ENCODE measurements at regions not wholly inside any gene's neighbourhood (a gene's known extent, or its start where the extent isn't known, plus 50 kb on each side); places are given as distances from the start of the nearest gene placed in this dataset.

- Mint-ChIP-seq H3K27ac (no peak overlapping the region), H3K9me3 (peaks cover 12% of the 10 kb centered on the region), H3K36me3 (ENCODE audit: low read depth) (no peaks in the 10 kb centered on the region), H3K27me3 (no peaks in the 10 kb centered on the region), H3K4me3 (no peak overlapping the region), H3K4me1 (ENCODE audit: low read depth) (no peaks in the 10 kb centered on the region)
- Histone ChIP-seq H3K4me3 (ENCODE audit: low read length) (no peak overlapping the region), H3K9me3 (ENCODE audit: control insufficient read depth in 1 of 2, insufficient read depth in 1 of 2, low read length in 2 of 2) (no peaks in the 10 kb centered on the region), H3K4me1 (ENCODE audit: insufficient read depth, low read length) (no peaks in the 10 kb centered on the region), H3K36me3 (ENCODE audit: insufficient read depth, low read length) (no peaks in the 10 kb centered on the region), H3K27ac (ENCODE audit: low read depth in 1 of 2, low read length in 2 of 2) (no peak overlapping the region), H3K27me3 (ENCODE audit: control insufficient read depth in 1 of 2, insufficient read depth in 2 of 2, low read length in 2 of 2) (no peaks in the 10 kb centered on the region)
- intact Hi-C loops (cut with DNase I, micrococcal nuclease) = no loop called here
- ChIA-PET POLR2A (no interaction called here), CTCF (no interaction called here)
- no peak for TF ChIP-seq CTCF (IDR thresholded peaks at IDR 0.05)
- ATAC-seq (ENCODE audit: poor library complexity) (no peak), DNase-seq (no peak)
Measured at GRCh38 chr11:80937842-80938241, 1497.0 kb upstream of the TENM4 start.

GRCh38 chr11:80930038-80930437, 1489.2 kb upstream of the TENM4 start:
- Mint-ChIP-seq H3K36me3 (ENCODE audit: low read depth) (no peaks in the 10 kb centered on the region), H3K27me3 (no peaks in the 10 kb centered on the region), H3K4me1 (ENCODE audit: low read depth) (no peaks in the 10 kb centered on the region), H3K27ac (no peak overlapping the region), H3K4me3 (no peak overlapping the region), H3K9me3 (peaks cover 8% of the 10 kb centered on the region)
- ATAC-seq (ENCODE audit: poor library complexity) (no peak), DNase-seq (no peak)
- POLR2A ChIA-PET = no interaction called here
- Histone ChIP-seq H3K27ac (ENCODE audit: low read depth in 1 of 2, low read length in 2 of 2) (no peak overlapping the region), H3K9me3 (ENCODE audit: control insufficient read depth in 1 of 2, insufficient read depth in 1 of 2, low read length in 2 of 2) (peaks cover 0 to 3% of the 10 kb centered on the region in 2 experiments), H3K27me3 (ENCODE audit: control insufficient read depth in 1 of 2, insufficient read depth in 2 of 2, low read length in 2 of 2) (no peaks in the 10 kb centered on the region), H3K4me3 (ENCODE audit: low read length) (no peak overlapping the region), H3K36me3 (ENCODE audit: insufficient read depth, low read length) (no peaks in the 10 kb centered on the region), H3K4me1 (ENCODE audit: insufficient read depth, low read length) (no peaks in the 10 kb centered on the region)
- no peak for TF ChIP-seq CTCF (IDR thresholded peaks at IDR 0.05)
- intact Hi-C loops (cut with DNase I, micrococcal nuclease) = no loop called here
- CTCF ChIA-PET = no interaction called here

GRCh38 chr11:80929031-80929805, 1488.4 kb upstream of the TENM4 start:
- Mint-ChIP-seq H3K4me1 (ENCODE audit: low read depth) (no peaks in the 10 kb centered on the region), H3K27ac (no peak overlapping the region), H3K9me3 (peaks cover 8% of the 10 kb centered on the region), H3K27me3 (no peaks in the 10 kb centered on the region), H3K4me3 (no peak overlapping the region), H3K36me3 (ENCODE audit: low read depth) (no peaks in the 10 kb centered on the region)
- CTCF ChIA-PET = no interaction called here
- H3K4me3 ChIP-seq (ENCODE audit: low read length) = no peak overlapping the region
- no peaks in the 10 kb centered on the region for H3K36me3 ChIP-seq (ENCODE audit: insufficient read depth, low read length)
- H3K9me3 ChIP-seq (ENCODE audit: control insufficient read depth in 1 of 2, insufficient read depth in 1 of 2, low read length in 2 of 2) = peaks cover 0 to 3% of the 10 kb centered on the region in 2 experiments
- no peaks in the 10 kb centered on the region for H3K27me3 ChIP-seq (ENCODE audit: control insufficient read depth in 1 of 2, insufficient read depth in 2 of 2, low read length in 2 of 2)
- intact Hi-C loops (cut with DNase I, micrococcal nuclease) = no loop called here
- no peaks in the 10 kb centered on the region for H3K4me1 ChIP-seq (ENCODE audit: insufficient read depth, low read length)
- DNase-seq (no peak), ATAC-seq (ENCODE audit: poor library complexity) (no peak)
- H3K27ac ChIP-seq (ENCODE audit: low read depth in 1 of 2, low read length in 2 of 2) = no peak overlapping the region
- POLR2A ChIA-PET = no interaction called here
- TF ChIP-seq CTCF (IDR thresholded peaks at IDR 0.05) = no peak

Measured in CD4-positive, alpha-beta T cell (primary cell).